Calu3 (cell line): ENCODE measurements at regions not wholly inside any gene's neighbourhood (a gene's known extent, or its start where the extent isn't known, plus 50 kb on each side); places are given as distances from the start of the nearest gene placed in this dataset.

ENCODE experiments used
- BruUV-seq: library from RNA; stranded (reverse); fragments of 400-500 nt; replicated peaks from 2 replicates; lab custom pipeline; 2021; lab: Mats Ljungman, UMichigan
- CTCF ChIA-PET: fragments of 300-600 bp; sonication (Branson Sonifier 250); formaldehyde crosslinking; loops from one replicate; lab custom pipeline; 2022; ENCODE audit warnings: antibody characterized with exemption; lab: Charles Lee
- DNase-seq: peaks from one replicate; pipeline ENCODE4 v3.0.0; 2022
- H3K27ac Mint-ChIP-seq: one replicate; pipeline ENCODE4 v1.8.0; 2022; ENCODE audit warnings: mixed read lengths; ENCODE audit not compliant: unreplicated experiment
- H3K27me3 Mint-ChIP-seq: one replicate; pipeline ENCODE4 v1.8.0; 2022; ENCODE audit warnings: mixed read lengths; ENCODE audit not compliant: unreplicated experiment
- H3K36me3 Mint-ChIP-seq: one replicate; pipeline ENCODE4 v1.8.0; 2022; ENCODE audit warnings: mild to moderate bottlenecking, moderate library complexity, mixed read lengths; ENCODE audit not compliant: insufficient read depth, unreplicated experiment
- H3K4me1 Mint-ChIP-seq: one replicate; pipeline ENCODE4 v1.8.0; 2022; ENCODE audit warnings: mild to moderate bottlenecking, low read depth, mixed read lengths; ENCODE audit not compliant: unreplicated experiment
- H3K4me3 Mint-ChIP-seq: one replicate; pipeline ENCODE4 v1.8.0; 2022; ENCODE audit warnings: mild to moderate bottlenecking, low read depth, moderate library complexity, mixed read lengths; ENCODE audit not compliant: unreplicated experiment
- H3K9me3 Mint-ChIP-seq: one replicate; pipeline ENCODE4 v1.8.0; 2022; ENCODE audit warnings: low read depth, mixed read lengths; ENCODE audit not compliant: unreplicated experiment
- CTCF ChIP-seq: fragments of 200-600 bp; IDR thresholded peaks from one replicate; pipeline ENCODE4 v1.8.0; 2022; ENCODE audit warnings: antibody characterized with exemption; ENCODE audit not compliant: unreplicated experiment
- intact Hi-C: fragments of 100-400 bp; cut with micrococcal nuclease; formaldehyde crosslinking; loops from one replicate; pipeline ENCODE4 v1.10.0; 2022; ENCODE audit not compliant: unreplicated experiment

GRCh38 chr10:128480601-128481000 is 354.4 kb upstream of the MKI67 start:
- H3K27ac Mint-ChIP-seq = no peak overlapping the region
- H3K4me1 Mint-ChIP-seq = no peaks in the 10 kb centered on the region
- BruUV-seq = no TSS peak
- DNase-seq = no peak
- H3K4me3 Mint-ChIP-seq = no peak overlapping the region
- TF ChIP-seq CTCF = no peak
- intact Hi-C loops = no loop called here
- H3K9me3 Mint-ChIP-seq = no peaks in the 10 kb centered on the region
- no peaks in the 10 kb centered on the region for H3K27me3 Mint-ChIP-seq
- no peaks in the 10 kb centered on the region for H3K36me3 Mint-ChIP-seq
- CTCF ChIA-PET = no interaction called here

GRCh38 chr10:128481152-128481840 is 355.1 kb upstream of the MKI67 start:
- no peak for TF ChIP-seq CTCF
- intact Hi-C loops = no loop called here
- H3K27me3 Mint-ChIP-seq = no peaks in the 10 kb centered on the region
- H3K4me1 Mint-ChIP-seq = no peaks in the 10 kb centered on the region
- no peak for DNase-seq
- CTCF ChIA-PET = no interaction called here
- BruUV-seq = no TSS peak
- no peak overlapping the region for H3K27ac Mint-ChIP-seq
- H3K36me3 Mint-ChIP-seq = no peaks in the 10 kb centered on the region
- H3K4me3 Mint-ChIP-seq = no peak overlapping the region
- H3K9me3 Mint-ChIP-seq = no peaks in the 10 kb centered on the region

- CTCF ChIA-PET = no interaction called here
- no peaks in the 10 kb centered on the region for H3K36me3 Mint-ChIP-seq
- no peaks in the 10 kb centered on the region for H3K27me3 Mint-ChIP-seq
- H3K4me3 Mint-ChIP-seq = no peak overlapping the region
- H3K4me1 Mint-ChIP-seq = no peaks in the 10 kb centered on the region
- no TSS peak for BruUV-seq
- intact Hi-C loops = no loop called here
- DNase-seq = no peak
- H3K9me3 Mint-ChIP-seq = no peaks in the 10 kb centered on the region
- H3K27ac Mint-ChIP-seq = no peak overlapping the region
- no peak for TF ChIP-seq CTCF
Observed at GRCh38 chr10:128482052-128482451, 355.8 kb upstream of the MKI67 start.

GRCh38 chr10:128483216-128483615 is 357.0 kb upstream of the MKI67 start:
- no peak for DNase-seq
- TF ChIP-seq CTCF = no peak
- intact Hi-C loops = no loop called here
- no peaks in the 10 kb centered on the region for H3K4me1 Mint-ChIP-seq
- CTCF ChIA-PET = no interaction called here
- no peaks in the 10 kb centered on the region for H3K27me3 Mint-ChIP-seq
- no peaks in the 10 kb centered on the region for H3K9me3 Mint-ChIP-seq
- H3K27ac Mint-ChIP-seq = no peak overlapping the region
- no peak overlapping the region for H3K4me3 Mint-ChIP-seq
- H3K36me3 Mint-ChIP-seq = no peaks in the 10 kb centered on the region
- no TSS peak for BruUV-seq
